Mesendoderm (in vitro differentiated cells): ENCODE measurements at regions not wholly inside any gene's neighbourhood (a gene's known extent, or its start where the extent isn't known, plus 50 kb on each side); places are given as distances from the start of the nearest gene placed in this dataset.

Experiments
- DNase-seq: peaks from one replicate; pipeline ENCODE4 v3.0.0; 2013
- H2AK5ac ChIP-seq: 2 replicates; pipeline ENCODE4 v1.6.1; 2013; ENCODE audit warnings: low read length, inconsistent platforms
- H2BK120ac ChIP-seq: 2 replicates; pipeline ENCODE4 v1.6.1; 2013; ENCODE audit warnings: low read depth, mild to moderate bottlenecking, low read length, moderate library complexity, mixed read lengths
- H2BK15ac ChIP-seq: replicated peaks from 2 replicates; pipeline ENCODE4 v1.6.1; 2013; ENCODE audit warnings: low read depth, mild to moderate bottlenecking, moderate library complexity
- H2BK5ac ChIP-seq: 2 replicates; pipeline ENCODE4 v1.6.1; 2013; ENCODE audit warnings: low read length, inconsistent platforms
- H3K18ac ChIP-seq: 2 replicates; pipeline ENCODE4 v1.6.1; 2013; ENCODE audit warnings: mild to moderate bottlenecking, low read length, mixed read lengths
- H3K23ac ChIP-seq: one replicate; pipeline ENCODE4 v1.6.1; 2013; ENCODE audit warnings: low read length
- H3K27ac ChIP-seq: 2 replicates; pipeline ENCODE4 v1.5.1; 2013; ENCODE audit warnings: low read depth, mild to moderate bottlenecking, inconsistent platforms, low read length, moderate library complexity
- H3K27me3 ChIP-seq: 2 replicates; pipeline ENCODE4 v1.6.1; 2013; ENCODE audit warnings: low read length, control low read depth, mild to moderate bottlenecking, inconsistent platforms; ENCODE audit not compliant: insufficient read depth, poor library complexity
- H3K36me3 ChIP-seq: 2 replicates; pipeline ENCODE4 v1.6.1; 2013; ENCODE audit warnings: low read length, inconsistent platforms; ENCODE audit not compliant: control insufficient read depth, insufficient read depth
- H3K4ac ChIP-seq: one replicate; pipeline ENCODE4 v1.6.1; 2013; ENCODE audit warnings: low read depth, mild to moderate bottlenecking, low read length, moderate library complexity
- H3K4me1 ChIP-seq: 2 replicates; pipeline ENCODE4 v1.6.1; 2013; ENCODE audit warnings: low read depth, low read length, inconsistent platforms; ENCODE audit not compliant: control insufficient read depth
- H3K4me2 ChIP-seq: 2 replicates; pipeline ENCODE4 v1.6.1; 2013; ENCODE audit warnings: low read length
- H3K4me3 ChIP-seq: 2 replicates; pipeline ENCODE4 v1.5.1; 2013; ENCODE audit warnings: mild to moderate bottlenecking, low read length
- H3K56ac ChIP-seq: one replicate; pipeline ENCODE4 v1.6.1; 2013; ENCODE audit warnings: low read length
- H3K79me1 ChIP-seq: 2 replicates; pipeline ENCODE4 v1.6.1; 2013; ENCODE audit warnings: low read length, inconsistent platforms
- H3K79me2 ChIP-seq: 2 replicates; pipeline ENCODE4 v1.6.1; 2013; ENCODE audit warnings: mild to moderate bottlenecking, low read length; ENCODE audit not compliant: control insufficient read depth, insufficient read depth
- H3K9ac ChIP-seq: 2 replicates; pipeline ENCODE4 v1.6.1; 2013; ENCODE audit warnings: low read length, inconsistent platforms
- H4K5ac ChIP-seq: one replicate; pipeline ENCODE4 v1.6.1; 2013; ENCODE audit warnings: low read length
- H4K8ac ChIP-seq: one replicate; pipeline ENCODE4 v1.6.1; 2013; ENCODE audit warnings: low read depth, mild to moderate bottlenecking, control low read depth, low read length, moderate library complexity
- WGBS: extraction: QIAGEN DNeasy Blood & Tissue Kit; methylation state at CpG from one replicate; pipeline ENCODE4 v1.1.7; 2013; ENCODE audit warnings: low lambda C conversion rate, missing lambda C conversion rate; ENCODE audit not compliant: insufficient coverage; ENCODE audit errors: extremely low coverage; 5-methylcytosine and 5-hydroxymethylcytosine counted together

DNA sequence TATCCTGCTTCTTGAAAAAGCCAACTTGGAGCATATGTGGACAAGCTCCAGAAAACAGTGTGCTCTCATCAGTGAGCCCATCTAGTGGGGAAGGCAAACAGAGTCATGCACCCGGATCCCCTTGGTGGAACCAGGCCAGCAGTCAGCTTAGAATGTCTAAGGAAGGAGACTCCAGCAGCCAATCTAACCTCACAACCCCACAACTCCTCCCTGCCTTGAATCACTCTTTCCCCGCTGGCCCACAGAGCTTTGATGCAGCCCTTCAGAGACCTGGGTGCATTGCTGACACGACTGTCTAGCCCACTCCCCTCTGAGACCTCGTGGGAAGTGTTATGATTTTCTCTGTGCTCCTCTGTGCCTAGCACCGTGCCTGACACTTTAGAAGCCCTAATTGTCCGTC lies 623.7 kb downstream of the BNC2 start:
- Histone ChIP-seq H2BK5ac (no peak overlapping the region), H3K18ac (no peak overlapping the region), H3K27ac (no peak overlapping the region), H3K4ac (no peak overlapping the region), H2AK5ac (no peak overlapping the region), H3K36me3 (no peaks in the 10 kb centered on the region), H3K56ac (no peak overlapping the region), H3K79me2 (no peaks in the 10 kb centered on the region), H3K4me2 (no peak overlapping the region), H3K27me3 (no peaks in the 10 kb centered on the region), H3K4me3 (no peak overlapping the region), H4K8ac (no peak overlapping the region), H4K5ac (no peak overlapping the region), H3K79me1 (no peaks in the 10 kb centered on the region), H2BK120ac (no peak overlapping the region), H3K9ac (no peak overlapping the region), H3K23ac (no peak overlapping the region), H3K4me1 (no peaks in the 10 kb centered on the region), H2BK15ac (no peak overlapping the region)
- DNase-seq: no peak
- WGBS: no CpG with 5 or more reads among the region's 6 CpGs

- Histone ChIP-seq H3K9ac (no peak overlapping the region), H2BK15ac (no peak overlapping the region), H3K27ac (no peak overlapping the region), H2AK5ac (no peak overlapping the region), H2BK5ac (no peak overlapping the region), H2BK120ac (no peak overlapping the region), H3K79me2 (no peaks in the 10 kb centered on the region), H3K79me1 (no peaks in the 10 kb centered on the region), H3K4me3 (no peak overlapping the region), H3K4me2 (no peak overlapping the region), H3K36me3 (no peaks in the 10 kb centered on the region), H3K4me1 (no peaks in the 10 kb centered on the region), H3K23ac (no peak overlapping the region), H3K56ac (no peak overlapping the region), H3K27me3 (no peaks in the 10 kb centered on the region), H4K5ac (no peak overlapping the region), H3K4ac (no peak overlapping the region), H3K18ac (no peak overlapping the region), H4K8ac (no peak overlapping the region)
- no CpG with 5 or more reads among the region's 5 CpGs for WGBS
- no peak for DNase-seq
Observed at GRCh38 chr9:16247188-16247875, 623.1 kb downstream of the BNC2 start.

DNA sequence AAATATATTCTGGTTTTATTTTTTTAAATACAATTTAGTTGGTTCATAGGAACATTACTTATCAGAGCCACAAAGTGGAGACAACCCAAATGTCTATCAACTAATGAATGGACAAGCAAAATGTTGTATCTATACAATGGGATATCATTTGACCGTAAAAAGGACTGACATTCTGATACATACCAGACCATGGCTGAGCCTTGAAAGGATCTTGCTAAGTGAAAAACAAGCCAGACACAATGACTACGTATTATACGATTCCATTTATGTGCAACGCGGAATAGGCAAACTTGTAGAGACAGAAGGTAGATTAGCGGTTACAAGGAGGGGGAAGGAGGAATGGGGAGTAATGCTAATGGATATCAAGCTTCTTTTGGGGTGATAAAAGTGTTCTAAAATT lies 621.6 kb downstream of the BNC2 start:
- no peak for DNase-seq
- Histone ChIP-seq H3K4me1 (peaks cover 2% of the 10 kb centered on the region), H4K5ac (no peak overlapping the region), H4K8ac (no peak overlapping the region), H2AK5ac (no peak overlapping the region), H3K79me2 (no peaks in the 10 kb centered on the region), H3K4me3 (no peak overlapping the region), H3K23ac (no peak overlapping the region), H3K4ac (no peak overlapping the region), H2BK120ac (no peak overlapping the region), H2BK15ac (no peak overlapping the region), H3K27ac (no peak overlapping the region), H3K18ac (no peak overlapping the region), H3K36me3 (no peaks in the 10 kb centered on the region), H3K27me3 (no peaks in the 10 kb centered on the region), H2BK5ac (no peak overlapping the region), H3K9ac (no peak overlapping the region), H3K56ac (no peak overlapping the region), H3K4me2 (no peak overlapping the region), H3K79me1 (no peaks in the 10 kb centered on the region)
- no CpG with 5 or more reads among the region's 6 CpGs for WGBS

- Histone ChIP-seq H3K4me2 (no peak overlapping the region), H2BK120ac (no peak overlapping the region), H2BK5ac (no peak overlapping the region), H3K4ac (no peak overlapping the region), H3K56ac (no peak overlapping the region), H3K9ac (no peak overlapping the region), H4K5ac (no peak overlapping the region), H3K27me3 (no peaks in the 10 kb centered on the region), H3K79me2 (no peaks in the 10 kb centered on the region), H2AK5ac (no peak overlapping the region), H3K18ac (no peak overlapping the region), H3K23ac (no peak overlapping the region), H3K79me1 (no peaks in the 10 kb centered on the region), H3K4me1 (peaks cover 7% of the 10 kb centered on the region), H3K36me3 (no peaks in the 10 kb centered on the region), H4K8ac (no peak overlapping the region), H2BK15ac (no peak overlapping the region), H3K27ac (no peak overlapping the region), H3K4me3 (no peak overlapping the region)
- peak; percentile 72 for DNase-seq
- WGBS: no CpG with 5 or more reads among the region's 5 CpGs
Observed at GRCh38 chr9:16252616-16253015, 617.9 kb downstream of the BNC2 start.

GRCh38 chr9:16254674-16255073 lies 615.8 kb downstream of the BNC2 start:
- no peak overlapping the region for H4K5ac ChIP-seq
- WGBS: no CpG with 5 or more reads among the region's 4 CpGs
- no peak overlapping the region for H3K4me3 ChIP-seq
- H3K56ac ChIP-seq: no peak overlapping the region
- peaks cover 7% of the 10 kb centered on the region for H3K4me1 ChIP-seq
- no peaks in the 10 kb centered on the region for H3K27me3 ChIP-seq
- H2BK120ac ChIP-seq: no peak overlapping the region
- H3K23ac ChIP-seq: no peak overlapping the region
- no peak overlapping the region for H2BK5ac ChIP-seq
- H3K27ac ChIP-seq: no peak overlapping the region
- no peak overlapping the region for H4K8ac ChIP-seq
- H3K9ac ChIP-seq: no peak overlapping the region
- H2BK15ac ChIP-seq: no peak overlapping the region
- no peaks in the 10 kb centered on the region for H3K79me1 ChIP-seq
- H3K36me3 ChIP-seq: no peaks in the 10 kb centered on the region
- H3K18ac ChIP-seq: no peak overlapping the region
- H3K4ac ChIP-seq: no peak overlapping the region
- H2AK5ac ChIP-seq: no peak overlapping the region
- no peaks in the 10 kb centered on the region for H3K79me2 ChIP-seq
- no peak overlapping the region for H3K4me2 ChIP-seq
- DNase-seq: no peak

GRCh38 chr9:16255217-16255616 lies 615.3 kb downstream of the BNC2 start:
- no peaks in the 10 kb centered on the region for H3K27me3 ChIP-seq
- H3K79me2 ChIP-seq: no peaks in the 10 kb centered on the region
- H3K4me3 ChIP-seq: no peak overlapping the region
- H2BK5ac ChIP-seq: no peak overlapping the region
- no peak overlapping the region for H3K4me2 ChIP-seq
- no peaks in the 10 kb centered on the region for H3K36me3 ChIP-seq
- H3K79me1 ChIP-seq: no peaks in the 10 kb centered on the region
- peak; percentile 62 for DNase-seq
- no peak overlapping the region for H3K18ac ChIP-seq
- H2BK15ac ChIP-seq: no peak overlapping the region
- H4K5ac ChIP-seq: no peak overlapping the region
- H4K8ac ChIP-seq: no peak overlapping the region
- H3K4me1 ChIP-seq: peaks cover 7% of the 10 kb centered on the region
- no peak overlapping the region for H3K23ac ChIP-seq
- no peak overlapping the region for H2AK5ac ChIP-seq
- H3K27ac ChIP-seq: no peak overlapping the region
- H3K4ac ChIP-seq: no peak overlapping the region
- no peak overlapping the region for H2BK120ac ChIP-seq
- no peak overlapping the region for H3K56ac ChIP-seq
- no peak overlapping the region for H3K9ac ChIP-seq
- no CpG with 5 or more reads among the region's 4 CpGs for WGBS
